GM10266 (cell line): ENCODE measurements at regions not wholly inside any gene's neighbourhood (a gene's known extent, or its start where the extent isn't known, plus 50 kb on each side); places are given as distances from the start of the nearest gene placed in this dataset.

ENCODE experiments used
- DNase-seq: peaks from one replicate; pipeline ENCODE4 v3.0.0; 2012; ENCODE audit errors: extremely low spot score
- CTCF ChIP-seq: IDR thresholded peaks from 2 replicates; pipeline ENCODE4 v1.5.1; 2012; ENCODE audit warnings: mild to moderate bottlenecking, low read depth; ENCODE audit not compliant: control insufficient read depth, insufficient read depth; ENCODE audit errors: missing control alignments

DNA sequence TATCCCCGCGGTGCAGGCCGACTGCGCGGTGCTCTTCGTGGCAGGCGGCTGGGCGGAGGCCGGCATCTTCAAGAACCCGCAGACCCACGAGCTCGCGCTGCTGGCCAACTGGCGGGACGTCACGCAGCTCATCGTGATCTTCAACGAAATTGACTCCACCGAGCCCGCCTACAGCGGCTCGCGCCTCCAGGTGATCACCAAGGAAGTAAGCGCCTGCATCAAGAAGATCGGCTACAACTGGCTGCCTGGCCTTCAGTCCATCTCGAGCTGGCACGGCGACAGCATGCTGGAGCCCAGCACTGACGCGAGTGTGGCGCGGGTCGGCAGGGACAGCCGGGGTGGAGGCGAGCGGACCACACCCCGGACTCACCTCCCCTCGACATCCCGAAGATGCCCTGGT, 53.9 kb upstream of the MTNR1B start:
- no peak for DNase-seq
- TF ChIP-seq CTCF = no peak

DNA sequence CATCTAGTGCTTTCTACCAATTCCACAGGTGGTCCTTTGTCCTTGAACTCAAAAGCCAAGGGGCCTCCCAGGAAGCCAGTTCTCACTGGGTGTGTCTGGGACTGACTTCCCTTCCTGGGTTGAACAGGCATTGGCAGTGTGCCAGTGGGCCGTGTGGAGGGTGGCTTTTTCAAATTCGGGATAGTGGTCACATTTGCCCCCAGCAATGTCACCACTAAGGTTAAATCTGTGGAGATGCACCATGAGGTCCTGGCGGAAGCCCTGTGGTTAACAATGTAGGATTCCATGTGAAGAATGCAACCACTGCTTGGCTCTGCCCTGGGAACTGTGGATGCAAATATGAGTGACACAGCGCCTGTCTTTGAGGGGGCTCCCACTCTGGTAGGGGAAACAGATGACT, 53.2 kb upstream of the MTNR1B start:
- no peak for DNase-seq
- TF ChIP-seq CTCF = no peak

DNA sequence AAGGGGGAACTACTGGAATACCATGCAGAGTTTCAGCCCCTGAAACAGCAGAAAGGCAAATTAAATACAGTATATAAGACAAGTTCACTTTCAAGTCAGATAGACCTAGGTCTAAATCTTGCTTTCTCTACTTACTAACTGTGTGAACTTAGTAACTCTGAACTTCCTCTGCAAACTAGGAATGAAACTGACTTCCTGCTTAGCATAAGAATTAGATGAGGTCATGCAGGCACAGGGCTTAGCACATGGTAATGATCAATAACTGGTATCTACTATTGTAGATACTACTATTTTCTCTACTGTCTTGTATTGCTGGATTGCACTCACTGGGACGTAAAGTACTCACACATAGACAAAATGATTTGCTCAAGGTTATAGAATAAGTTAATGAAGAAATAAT, 51.5 kb upstream of the MTNR1B start:
- no peak for TF ChIP-seq CTCF
- DNase-seq = no peak

DNA sequence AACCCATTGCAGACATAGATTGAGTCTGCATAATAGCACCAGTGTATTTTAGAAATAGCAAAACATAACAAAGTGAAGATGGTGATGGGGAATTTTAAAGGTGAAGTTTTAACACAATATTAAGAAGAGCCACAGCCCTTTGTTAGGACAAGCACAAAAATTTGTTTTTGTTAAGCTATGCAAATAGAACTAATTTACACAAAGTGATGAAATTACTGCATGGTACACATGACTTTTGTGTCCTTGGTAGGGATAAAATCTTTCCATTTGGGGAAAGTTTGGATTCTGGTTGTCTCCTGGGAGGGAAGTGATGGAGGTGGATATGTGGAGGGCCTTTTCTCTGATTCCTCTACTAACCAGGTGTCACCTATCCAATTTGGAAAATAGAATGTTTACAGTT, 50.4 kb upstream of the MTNR1B start:
- no peak for TF ChIP-seq CTCF
- no peak for DNase-seq
